WTC11 (cell line): ENCODE measurements at regions not wholly inside any gene's neighbourhood (a gene's known extent, or its start where the extent isn't known, plus 50 kb on each side); places are given as distances from the start of the nearest gene placed in this dataset.
"Not testable (repeated sequence)": the region's sequence is repeated elsewhere in the genome, so short reads cannot be mapped to it uniquely, and the experiment has no call there.

ENCODE experiments used
- ATAC-seq: fragments of 200-7000 bp; cut with Tn5 transposase; 2 replicates; pipeline ENCODE4 v1.10.0; 2021; ENCODE audit warnings: mild to moderate bottlenecking, moderate library complexity
- CTCF ChIA-PET: fragments of 300-600 bp; sonication (Branson Sonifier 250); formaldehyde crosslinking; loops from one replicate; lab custom pipeline; 2021; ENCODE audit warnings: antibody characterized with exemption; lab: Charles Lee
- POLR2A ChIA-PET: fragments of 350-600 bp; sonication (Branson Sonifier 250); formaldehyde crosslinking; loops from one replicate; lab custom pipeline; 2021; ENCODE audit warnings: antibody characterized with exemption; lab: Charles Lee
- DNase-seq: peaks from one replicate; pipeline ENCODE4 v3.0.0; 2021; ENCODE audit warnings: low spot score
- H3K27ac Mint-ChIP-seq: 2 replicates; pipeline ENCODE4 v1.8.0; 2021; ENCODE audit warnings: mixed read lengths
- H3K27me3 Mint-ChIP-seq: 2 replicates; pipeline ENCODE4 v1.8.0; 2021; ENCODE audit warnings: low read depth, mild to moderate bottlenecking, moderate library complexity, mixed read lengths
- H3K36me3 Mint-ChIP-seq: 2 replicates; pipeline ENCODE4 v1.8.0; 2021; ENCODE audit warnings: mixed read lengths
- H3K4me1 Mint-ChIP-seq: 2 replicates; pipeline ENCODE4 v1.8.0; 2022; ENCODE audit warnings: mixed read lengths
- H3K4me3 Mint-ChIP-seq: 2 replicates; pipeline ENCODE4 v1.8.0; 2021; ENCODE audit warnings: mild to moderate bottlenecking, moderate library complexity, mixed read lengths
- H3K9me3 Mint-ChIP-seq: 2 replicates; pipeline ENCODE4 v1.8.0; 2021; ENCODE audit warnings: mixed read lengths
- CREB1 ChIP-seq: sonication (generic); formaldehyde crosslinking; IDR thresholded peaks from 2 replicates; pipeline ENCODE4 v1.8.0; 2023; ENCODE audit warnings: mild to moderate bottlenecking, missing genetic modification reagents
- FOXP1 ChIP-seq: sonication (generic); formaldehyde crosslinking; IDR thresholded peaks from 2 replicates; pipeline ENCODE4 v1.8.0; 2022; ENCODE audit warnings: missing genetic modification reagents, mild to moderate bottlenecking, moderate library complexity, borderline replicate concordance
- KAT7 ChIP-seq: sonication (generic); formaldehyde crosslinking; IDR thresholded peaks from 2 replicates; pipeline ENCODE4 v1.8.1; 2023; ENCODE audit warnings: missing genetic modification reagents, mild to moderate bottlenecking, borderline replicate concordance
- MYBL2 ChIP-seq: sonication (generic); formaldehyde crosslinking; IDR thresholded peaks from 2 replicates; pipeline ENCODE4 v1.8.1; 2023; ENCODE audit warnings: mild to moderate bottlenecking, moderate library complexity, missing genetic modification reagents
- ZNF121 ChIP-seq: sonication (generic); formaldehyde crosslinking; IDR thresholded peaks from 2 replicates; pipeline ENCODE4 v1.8.0; 2023; ENCODE audit warnings: missing genetic modification reagents
- TF ChIP-seq, protein P1 (sequence below): sonication (generic); formaldehyde crosslinking; conservative IDR thresholded peaks from 2 replicates; pipeline ENCODE4 v1.8.1; 2023; ENCODE audit warnings: mild to moderate bottlenecking, low read depth, missing genetic modification reagents, moderate library complexity
- TF ChIP-seq, protein P2 (sequence below): sonication (generic); formaldehyde crosslinking; IDR thresholded peaks from 2 replicates; pipeline ENCODE4 v1.8.0; 2022; ENCODE audit warnings: mild to moderate bottlenecking, missing genetic modification reagents
- TF ChIP-seq, protein P3 (sequence below): sonication (generic); formaldehyde crosslinking; IDR thresholded peaks from 2 replicates; pipeline ENCODE4 v1.8.1; 2023; ENCODE audit warnings: mild to moderate bottlenecking, missing genetic modification reagents, borderline replicate concordance
- TF ChIP-seq, protein P4 (sequence below): sonication (generic); formaldehyde crosslinking; IDR thresholded peaks from 2 replicates; pipeline ENCODE4 v1.8.0; 2023; ENCODE audit warnings: missing genetic modification reagents

DNA sequence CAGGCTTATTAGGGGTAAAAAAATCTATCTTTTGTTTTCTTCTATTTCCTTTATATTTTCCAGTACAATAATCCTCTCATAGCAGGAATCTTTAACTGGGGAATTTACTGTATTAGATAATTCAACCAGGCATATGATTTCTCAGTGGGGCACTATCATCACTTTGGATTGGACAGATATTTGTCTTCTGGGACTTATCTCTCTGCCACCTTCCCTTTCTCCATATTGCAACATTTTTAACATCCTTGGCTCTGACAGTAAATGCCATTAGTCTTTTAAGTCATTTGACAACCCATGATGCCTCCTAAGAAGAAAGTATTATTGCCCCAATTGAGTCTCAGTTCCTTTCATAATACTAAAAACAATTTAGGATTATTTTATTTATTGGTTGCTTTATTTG, 304.1 kb downstream of the FGF10 start:
- Mint-ChIP-seq H3K27me3 (no peaks in the 10 kb centered on the region), H3K4me1 (peaks cover 6% of the 10 kb centered on the region), H3K4me3 (no peak overlapping the region), H3K36me3 (no peaks in the 10 kb centered on the region), H3K9me3 (peaks cover 16% of the 10 kb centered on the region), H3K27ac (no peak overlapping the region)
- ATAC-seq, result no peak
- ChIA-PET CTCF (no interaction called here), POLR2A (no interaction called here)
- DNase-seq, result no peak
- TF ChIP-seq MYBL2 (CRISPR knock-in tag) (no peak), ZNF121 (CRISPR knock-in tag) (no peak), CREB1 (CRISPR knock-in tag) (no peak)
- TF ChIP-seq, protein P1, sequence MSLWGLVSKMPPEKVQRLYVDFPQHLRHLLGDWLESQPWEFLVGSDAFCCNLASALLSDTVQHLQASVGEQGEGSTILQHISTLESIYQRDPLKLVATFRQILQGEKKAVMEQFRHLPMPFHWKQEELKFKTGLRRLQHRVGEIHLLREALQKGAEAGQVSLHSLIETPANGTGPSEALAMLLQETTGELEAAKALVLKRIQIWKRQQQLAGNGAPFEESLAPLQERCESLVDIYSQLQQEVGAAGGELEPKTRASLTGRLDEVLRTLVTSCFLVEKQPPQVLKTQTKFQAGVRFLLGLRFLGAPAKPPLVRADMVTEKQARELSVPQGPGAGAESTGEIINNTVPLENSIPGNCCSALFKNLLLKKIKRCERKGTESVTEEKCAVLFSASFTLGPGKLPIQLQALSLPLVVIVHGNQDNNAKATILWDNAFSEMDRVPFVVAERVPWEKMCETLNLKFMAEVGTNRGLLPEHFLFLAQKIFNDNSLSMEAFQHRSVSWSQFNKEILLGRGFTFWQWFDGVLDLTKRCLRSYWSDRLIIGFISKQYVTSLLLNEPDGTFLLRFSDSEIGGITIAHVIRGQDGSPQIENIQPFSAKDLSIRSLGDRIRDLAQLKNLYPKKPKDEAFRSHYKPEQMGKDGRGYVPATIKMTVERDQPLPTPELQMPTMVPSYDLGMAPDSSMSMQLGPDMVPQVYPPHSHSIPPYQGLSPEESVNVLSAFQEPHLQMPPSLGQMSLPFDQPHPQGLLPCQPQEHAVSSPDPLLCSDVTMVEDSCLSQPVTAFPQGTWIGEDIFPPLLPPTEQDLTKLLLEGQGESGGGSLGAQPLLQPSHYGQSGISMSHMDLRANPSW (CRISPR knock-in tag), result no peak
- TF ChIP-seq, protein P2, sequence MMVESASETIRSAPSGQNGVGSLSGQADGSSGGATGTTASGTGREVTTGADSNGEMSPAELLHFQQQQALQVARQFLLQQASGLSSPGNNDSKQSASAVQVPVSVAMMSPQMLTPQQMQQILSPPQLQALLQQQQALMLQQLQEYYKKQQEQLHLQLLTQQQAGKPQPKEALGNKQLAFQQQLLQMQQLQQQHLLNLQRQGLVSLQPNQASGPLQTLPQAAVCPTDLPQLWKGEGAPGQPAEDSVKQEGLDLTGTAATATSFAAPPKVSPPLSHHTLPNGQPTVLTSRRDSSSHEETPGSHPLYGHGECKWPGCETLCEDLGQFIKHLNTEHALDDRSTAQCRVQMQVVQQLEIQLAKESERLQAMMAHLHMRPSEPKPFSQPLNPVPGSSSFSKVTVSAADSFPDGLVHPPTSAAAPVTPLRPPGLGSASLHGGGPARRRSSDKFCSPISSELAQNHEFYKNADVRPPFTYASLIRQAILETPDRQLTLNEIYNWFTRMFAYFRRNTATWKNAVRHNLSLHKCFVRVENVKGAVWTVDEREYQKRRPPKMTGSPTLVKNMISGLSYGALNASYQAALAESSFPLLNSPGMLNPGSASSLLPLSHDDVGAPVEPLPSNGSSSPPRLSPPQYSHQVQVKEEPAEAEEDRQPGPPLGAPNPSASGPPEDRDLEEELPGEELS (CRISPR knock-in tag), result no peak

DNA sequence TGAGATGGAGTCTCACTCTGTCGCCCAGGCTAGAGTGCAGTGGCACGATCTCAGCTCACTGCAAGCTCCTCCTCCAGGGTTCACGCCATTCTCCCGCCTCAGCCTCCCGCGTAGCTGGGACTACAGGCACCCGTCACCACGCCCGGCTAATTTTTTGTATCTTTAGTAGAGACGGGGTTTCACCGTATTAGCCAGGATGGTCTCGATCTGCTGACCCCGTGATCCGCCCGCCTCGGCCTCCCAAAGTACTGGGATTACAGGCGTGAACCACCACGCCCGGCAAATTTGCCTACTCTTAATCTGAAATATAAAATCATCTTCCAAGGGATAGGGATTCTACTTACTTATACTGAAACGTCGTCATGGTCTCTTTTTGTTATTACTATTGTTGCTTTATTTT, 314.7 kb downstream of the FGF10 start:
- H3K36me3 Mint-ChIP-seq, H3K27ac Mint-ChIP-seq, ATAC-seq, CTCF ChIA-PET, H3K4me3 Mint-ChIP-seq, H3K9me3 Mint-ChIP-seq, H3K27me3 Mint-ChIP-seq, DNase-seq, H3K4me1 Mint-ChIP-seq: not testable (repeated sequence)
- POLR2A ChIA-PET, result interaction anchor here (0.6 kb wide), 1 partner anchor 73 kb away, joined by 3 read pairs; no protein-coding TSS in a partner anchor

DNA sequence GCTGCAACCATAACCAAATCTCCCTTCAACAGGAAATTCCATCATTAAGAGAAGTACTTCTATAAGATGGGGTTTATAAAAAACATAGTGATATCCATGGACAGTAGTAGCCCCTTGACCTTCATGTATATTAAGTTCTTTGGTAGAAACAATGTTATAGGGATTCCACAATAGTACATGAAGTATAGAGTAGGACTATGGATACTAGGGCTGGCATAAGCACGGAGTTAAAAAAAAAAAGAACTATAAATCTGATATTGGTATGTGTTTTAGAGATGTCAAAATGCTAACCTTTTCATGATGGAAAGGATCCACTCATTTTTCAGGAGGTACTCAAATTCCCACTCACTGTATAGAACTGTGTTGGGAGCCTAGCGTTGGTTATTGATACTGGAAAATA, 337.6 kb downstream of the FGF10 start:
- ChIA-PET POLR2A (no interaction called here), CTCF (no interaction called here)
- Mint-ChIP-seq H3K9me3 (peaks cover 8% of the 10 kb centered on the region), H3K36me3 (no peaks in the 10 kb centered on the region), H3K27ac (no peak overlapping the region)
- TF ChIP-seq, protein P3, sequence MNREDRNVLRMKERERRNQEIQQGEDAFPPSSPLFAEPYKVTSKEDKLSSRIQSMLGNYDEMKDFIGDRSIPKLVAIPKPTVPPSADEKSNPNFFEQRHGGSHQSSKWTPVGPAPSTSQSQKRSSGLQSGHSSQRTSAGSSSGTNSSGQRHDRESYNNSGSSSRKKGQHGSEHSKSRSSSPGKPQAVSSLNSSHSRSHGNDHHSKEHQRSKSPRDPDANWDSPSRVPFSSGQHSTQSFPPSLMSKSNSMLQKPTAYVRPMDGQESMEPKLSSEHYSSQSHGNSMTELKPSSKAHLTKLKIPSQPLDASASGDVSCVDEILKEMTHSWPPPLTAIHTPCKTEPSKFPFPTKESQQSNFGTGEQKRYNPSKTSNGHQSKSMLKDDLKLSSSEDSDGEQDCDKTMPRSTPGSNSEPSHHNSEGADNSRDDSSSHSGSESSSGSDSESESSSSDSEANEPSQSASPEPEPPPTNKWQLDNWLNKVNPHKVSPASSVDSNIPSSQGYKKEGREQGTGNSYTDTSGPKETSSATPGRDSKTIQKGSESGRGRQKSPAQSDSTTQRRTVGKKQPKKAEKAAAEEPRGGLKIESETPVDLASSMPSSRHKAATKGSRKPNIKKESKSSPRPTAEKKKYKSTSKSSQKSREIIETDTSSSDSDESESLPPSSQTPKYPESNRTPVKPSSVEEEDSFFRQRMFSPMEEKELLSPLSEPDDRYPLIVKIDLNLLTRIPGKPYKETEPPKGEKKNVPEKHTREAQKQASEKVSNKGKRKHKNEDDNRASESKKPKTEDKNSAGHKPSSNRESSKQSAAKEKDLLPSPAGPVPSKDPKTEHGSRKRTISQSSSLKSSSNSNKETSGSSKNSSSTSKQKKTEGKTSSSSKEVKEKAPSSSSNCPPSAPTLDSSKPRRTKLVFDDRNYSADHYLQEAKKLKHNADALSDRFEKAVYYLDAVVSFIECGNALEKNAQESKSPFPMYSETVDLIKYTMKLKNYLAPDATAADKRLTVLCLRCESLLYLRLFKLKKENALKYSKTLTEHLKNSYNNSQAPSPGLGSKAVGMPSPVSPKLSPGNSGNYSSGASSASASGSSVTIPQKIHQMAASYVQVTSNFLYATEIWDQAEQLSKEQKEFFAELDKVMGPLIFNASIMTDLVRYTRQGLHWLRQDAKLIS, result no peak
- TF ChIP-seq KAT7 (CRISPR knock-in tag) (no peak), FOXP1 (no peak)
- TF ChIP-seq, protein P4, sequence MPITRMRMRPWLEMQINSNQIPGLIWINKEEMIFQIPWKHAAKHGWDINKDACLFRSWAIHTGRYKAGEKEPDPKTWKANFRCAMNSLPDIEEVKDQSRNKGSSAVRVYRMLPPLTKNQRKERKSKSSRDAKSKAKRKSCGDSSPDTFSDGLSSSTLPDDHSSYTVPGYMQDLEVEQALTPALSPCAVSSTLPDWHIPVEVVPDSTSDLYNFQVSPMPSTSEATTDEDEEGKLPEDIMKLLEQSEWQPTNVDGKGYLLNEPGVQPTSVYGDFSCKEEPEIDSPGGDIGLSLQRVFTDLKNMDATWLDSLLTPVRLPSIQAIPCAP, result no peak
- TF ChIP-seq, all 79 proteins: peak for 0
- no peak overlapping the region for H3K4me3 Mint-ChIP-seq
- peaks cover 20% of the 10 kb centered on the region for H3K4me1 Mint-ChIP-seq
- no peaks in the 10 kb centered on the region for H3K27me3 Mint-ChIP-seq
- DNase-seq (no peak), ATAC-seq (no peak)
